ENCODE measurements at regions not wholly inside any gene's neighbourhood (a gene's known extent, or its start where the extent isn't known, plus 50 kb on each side); places are given as distances from the start of the nearest gene placed in this dataset.

- TF ChIP-seq CTCF (IDR thresholded peaks at IDR 0.05) = no peak
- no peak for TF ChIP-seq EP300 (IDR thresholded peaks at IDR 0.05)
Measured at GRCh38 chr2:41399437-41400087, 648.3 kb upstream of the PKDCC start.
